Activated T-cell treated with anti-CD3 and anti-CD28 coated beads, Interleukin-2, amount 50 U/mL, for 48 hours (primary cell): ENCODE measurements at regions not wholly inside any gene's neighbourhood (a gene's known extent, or its start where the extent isn't known, plus 50 kb on each side); places are given as distances from the start of the nearest gene placed in this dataset.

ENCODE experiments used
- DNase-seq, 2 experiments: peaks; one replicate each; pipeline ENCODE4 v3.0.0-alpha.2; 2020

- DNase-seq: no peak
Measured at GRCh38 chr9:13513716-13514444, 234.4 kb upstream of the MPDZ start.

- no peak for DNase-seq
Measured at GRCh38 chr9:13513286-13513685, 233.8 kb upstream of the MPDZ start.

GRCh38 chr9:13508681-13509080, 229.2 kb upstream of the MPDZ start:
- DNase-seq: no peak

- no peak for DNase-seq
Measured at GRCh38 chr9:13508086-13508485, 228.6 kb upstream of the MPDZ start.

- DNase-seq: no peak
Measured at GRCh38 chr9:13505797-13506196, 226.3 kb upstream of the MPDZ start.

- no peak for DNase-seq
Measured at GRCh38 chr9:13503599-13503998, 224.1 kb upstream of the MPDZ start.

- DNase-seq: no peak
Measured at GRCh38 chr9:13502484-13502883, 223.0 kb upstream of the MPDZ start.

- no peak for DNase-seq
Measured at GRCh38 chr9:13501018-13501417, 221.5 kb upstream of the MPDZ start.

GRCh38 chr9:13500034-13500433, 220.5 kb upstream of the MPDZ start:
- DNase-seq: no peak

- no peak for DNase-seq
Measured at GRCh38 chr9:13493697-13494096, 214.2 kb upstream of the MPDZ start.

GRCh38 chr9:13491493-13492424, 212.3 kb upstream of the MPDZ start:
- no peak for DNase-seq

- no peak for DNase-seq
Measured at GRCh38 chr9:13491138-13491492, 211.6 kb upstream of the MPDZ start.

- no peak for DNase-seq
Measured at GRCh38 chr9:13487936-13488335, 208.4 kb upstream of the MPDZ start.

GRCh38 chr9:13487498-13487897, 208.0 kb upstream of the MPDZ start:
- DNase-seq: no peak

GRCh38 chr9:13487071-13487470, 207.6 kb upstream of the MPDZ start:
- no peak for DNase-seq

- no peak for DNase-seq
Measured at GRCh38 chr9:13485068-13485596, 205.6 kb upstream of the MPDZ start.

GRCh38 chr9:13484186-13484585, 204.7 kb upstream of the MPDZ start:
- DNase-seq: no peak

- DNase-seq: no peak
Measured at GRCh38 chr9:13481274-13481673, 201.8 kb upstream of the MPDZ start.

- no peak for DNase-seq
Measured at GRCh38 chr9:13480693-13481092, 201.2 kb upstream of the MPDZ start.

GRCh38 chr9:13479096-13479495, 199.6 kb upstream of the MPDZ start:
- DNase-seq: no peak

- DNase-seq: no peak
Measured at GRCh38 chr9:13478639-13479038, 199.1 kb upstream of the MPDZ start.

- no peak for DNase-seq
Measured at GRCh38 chr9:13478160-13478559, 198.7 kb upstream of the MPDZ start.

- DNase-seq: no peak
Measured at GRCh38 chr9:13470836-13471235, 191.3 kb upstream of the MPDZ start.

- no peak for DNase-seq
Measured at GRCh38 chr9:13467157-13467556, 187.7 kb upstream of the MPDZ start.
